ENCODE measurements at regions not wholly inside any gene's neighbourhood (a gene's known extent, or its start where the extent isn't known, plus 50 kb on each side); places are given as distances from the start of the nearest gene placed in this dataset.
"Not testable (repeated sequence)": the region's sequence is repeated elsewhere in the genome, so short reads cannot be mapped to it uniquely, and the experiment has no call there.

DNA sequence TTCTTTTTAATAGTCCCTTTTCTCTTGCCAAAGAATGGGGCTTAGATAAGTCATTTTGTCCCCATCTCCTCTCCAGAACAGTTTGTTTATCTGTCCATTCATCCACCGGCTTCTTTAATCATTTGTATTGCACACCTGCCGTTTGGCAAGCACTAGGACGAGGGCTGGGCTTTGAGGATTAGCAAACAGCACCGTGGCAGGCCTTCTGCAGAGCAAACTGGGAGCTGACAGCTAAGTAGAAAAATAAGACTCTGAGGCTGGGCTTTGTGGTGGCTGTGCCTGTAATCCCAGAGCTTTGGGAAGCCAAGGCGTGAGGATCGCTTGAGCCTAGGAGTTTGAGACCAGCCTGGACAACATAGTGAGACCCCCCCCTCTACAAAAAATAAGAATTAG lies 214.2 kb upstream of the ZNF469 start:
- TF ChIP-seq, protein P1, sequence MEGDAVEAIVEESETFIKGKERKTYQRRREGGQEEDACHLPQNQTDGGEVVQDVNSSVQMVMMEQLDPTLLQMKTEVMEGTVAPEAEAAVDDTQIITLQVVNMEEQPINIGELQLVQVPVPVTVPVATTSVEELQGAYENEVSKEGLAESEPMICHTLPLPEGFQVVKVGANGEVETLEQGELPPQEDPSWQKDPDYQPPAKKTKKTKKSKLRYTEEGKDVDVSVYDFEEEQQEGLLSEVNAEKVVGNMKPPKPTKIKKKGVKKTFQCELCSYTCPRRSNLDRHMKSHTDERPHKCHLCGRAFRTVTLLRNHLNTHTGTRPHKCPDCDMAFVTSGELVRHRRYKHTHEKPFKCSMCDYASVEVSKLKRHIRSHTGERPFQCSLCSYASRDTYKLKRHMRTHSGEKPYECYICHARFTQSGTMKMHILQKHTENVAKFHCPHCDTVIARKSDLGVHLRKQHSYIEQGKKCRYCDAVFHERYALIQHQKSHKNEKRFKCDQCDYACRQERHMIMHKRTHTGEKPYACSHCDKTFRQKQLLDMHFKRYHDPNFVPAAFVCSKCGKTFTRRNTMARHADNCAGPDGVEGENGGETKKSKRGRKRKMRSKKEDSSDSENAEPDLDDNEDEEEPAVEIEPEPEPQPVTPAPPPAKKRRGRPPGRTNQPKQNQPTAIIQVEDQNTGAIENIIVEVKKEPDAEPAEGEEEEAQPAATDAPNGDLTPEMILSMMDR (IDR thresholded peaks at IDR 0.05) = not testable (repeated sequence)
- TF ChIP-seq POLR2A, POLR2AphosphoS5 (IDR thresholded peaks at IDR 0.05): not testable (repeated sequence)
